ENCODE measurements at regions not wholly inside any gene's neighbourhood (a gene's known extent, or its start where the extent isn't known, plus 50 kb on each side); places are given as distances from the start of the nearest gene placed in this dataset.
A peak's percentile ranks its signal among the peaks of the same experiment; 100 is the strongest.

- peak; percentile 83 for DNase-seq
Observed at GRCh38 chr4:153140294-153140693, 63.9 kb upstream of the TRIM2 start.

- DNase-seq, result no peak
Observed at GRCh38 chr4:153141238-153141637, 63.0 kb upstream of the TRIM2 start.

GRCh38 chr4:153142700-153143438, 61.4 kb upstream of the TRIM2 start:
- peak; percentile 83 for DNase-seq

- peak; percentile 69 for DNase-seq
Observed at GRCh38 chr4:153143527-153144348, 60.5 kb upstream of the TRIM2 start.

- no peak for DNase-seq
Observed at GRCh38 chr4:153146031-153146430, 58.2 kb upstream of the TRIM2 start.

GRCh38 chr4:153146961-153147360, 57.3 kb upstream of the TRIM2 start:
- no peak for DNase-seq

- DNase-seq, result no peak
Observed at GRCh38 chr4:153148791-153149190, 55.5 kb upstream of the TRIM2 start.

GRCh38 chr4:153151535-153152455, 52.4 kb upstream of the TRIM2 start:
- DNase-seq, result peak; percentile 59

- peak; percentile 21 for DNase-seq
Observed at GRCh38 chr4:153152501-153153338, 51.5 kb upstream of the TRIM2 start.

- peak; percentile 30 for DNase-seq
Observed at GRCh38 chr4:153153339-153153871, 50.8 kb upstream of the TRIM2 start.

GRCh38 chr4:153154007-153154975, 50.0 kb upstream of the TRIM2 start:
- peak; percentile 45 for DNase-seq

All from fibroblast of skin of scalp (primary cell).